Cardiac muscle cell (in vitro differentiated cells and primary cell): ENCODE measurements at regions not wholly inside any gene's neighbourhood (a gene's known extent, or its start where the extent isn't known, plus 50 kb on each side); places are given as distances from the start of the nearest gene placed in this dataset.

Experiments used
- DNase-seq, 2 donors: peaks; one replicate each; pipeline versions ENCODE4 v3.0.0 to v3.0.0-alpha.2; 2010 to 2017; ENCODE audit warnings: low read depth in 1 of 2, low spot score in 1 of 2
- H3K27ac ChIP-seq: fragments of 200-600 bp; sonication (generic); 2 replicates; pipeline ENCODE4 v1.5.1; 2016
- H3K27me3 ChIP-seq: fragments of 200-600 bp; sonication (generic); 2 replicates; pipeline ENCODE4 v1.6.0; 2016; ENCODE audit warnings: control low read depth
- H3K36me3 ChIP-seq: fragments of 200-600 bp; sonication (generic); 2 replicates; pipeline ENCODE4 v1.5.1; 2016; ENCODE audit warnings: control low read depth
- H3K4me1 ChIP-seq: fragments of 200-600 bp; sonication (generic); 2 replicates; pipeline ENCODE4 v1.8.1; 2017; ENCODE audit warnings: low read depth, mild to moderate bottlenecking, mixed run types
- H3K4me3 ChIP-seq: fragments of 200-600 bp; sonication (generic); 2 replicates; pipeline ENCODE4 v1.5.1; 2016; ENCODE audit warnings: mild to moderate bottlenecking
- H3K9me3 ChIP-seq: fragments of 200-600 bp; sonication (generic); 2 replicates; pipeline ENCODE4 v1.5.1; 2017; ENCODE audit warnings: low read depth, mild to moderate bottlenecking, control low read depth
- CTCF ChIP-seq: IDR thresholded peaks from 2 replicates; pipeline ENCODE4 v1.5.1; 2012; ENCODE audit warnings: low read depth, mild to moderate bottlenecking, low read length

- no peak for TF ChIP-seq CTCF
- Histone ChIP-seq H3K27ac (no peak overlapping the region), H3K27me3 (no peaks in the 10 kb centered on the region), H3K4me3 (no peak overlapping the region), H3K36me3 (no peaks in the 10 kb centered on the region), H3K9me3 (no peaks in the 10 kb centered on the region), H3K4me1 (peaks cover 23% of the 10 kb centered on the region)
- no peak for DNase-seq
Observed at GRCh38 chr1:94324178-94324544, 86.8 kb upstream of the ARHGAP29 start.

- Histone ChIP-seq H3K4me3 (no peak overlapping the region), H3K27me3 (no peaks in the 10 kb centered on the region), H3K27ac (no peak overlapping the region), H3K9me3 (no peaks in the 10 kb centered on the region), H3K36me3 (no peaks in the 10 kb centered on the region), H3K4me1 (peaks cover 23% of the 10 kb centered on the region)
- TF ChIP-seq CTCF: no peak
- DNase-seq: no peak
Observed at GRCh38 chr1:94323311-94324177, 86.2 kb upstream of the ARHGAP29 start.

- H3K4me3 ChIP-seq: no peak overlapping the region
- H3K36me3 ChIP-seq: no peaks in the 10 kb centered on the region
- no peaks in the 10 kb centered on the region for H3K27me3 ChIP-seq
- no peak for TF ChIP-seq CTCF
- peak in 1 of 2 donors; percentile 83 for DNase-seq
- H3K27ac ChIP-seq: no peak overlapping the region
- H3K4me1 ChIP-seq: peaks cover 24% of the 10 kb centered on the region
- no peaks in the 10 kb centered on the region for H3K9me3 ChIP-seq
Observed at GRCh38 chr1:94322696-94323095, 85.3 kb upstream of the ARHGAP29 start.

GRCh38 chr1:94321662-94322061 is 84.3 kb upstream of the ARHGAP29 start:
- H3K9me3 ChIP-seq: no peaks in the 10 kb centered on the region
- H3K4me3 ChIP-seq: no peak overlapping the region

GRCh38 chr1:94319319-94320102 is 82.1 kb upstream of the ARHGAP29 start:
- H3K27me3 ChIP-seq: no peaks in the 10 kb centered on the region
- H3K36me3 ChIP-seq: no peaks in the 10 kb centered on the region
- H3K4me1 ChIP-seq: peaks cover 3% of the 10 kb centered on the region
- no peak overlapping the region for H3K4me3 ChIP-seq
- no peak for DNase-seq
- TF ChIP-seq CTCF: no peak
- no peaks in the 10 kb centered on the region for H3K9me3 ChIP-seq
- H3K27ac ChIP-seq: no peak overlapping the region

More at GRCh38 chr1:94321662-94322061, 84.3 kb upstream of the ARHGAP29 start:
- Histone ChIP-seq H3K4me1 (peaks cover 14% of the 10 kb centered on the region), H3K27me3 (no peaks in the 10 kb centered on the region), H3K36me3 (no peaks in the 10 kb centered on the region), H3K27ac (no peak overlapping the region)
- no peak for TF ChIP-seq CTCF
- no peak for DNase-seq
